OCI-LY3 (cell line): ENCODE measurements at regions not wholly inside any gene's neighbourhood (a gene's known extent, or its start where the extent isn't known, plus 50 kb on each side); places are given as distances from the start of the nearest gene placed in this dataset.

Experiments used
- EZH2phosphoT487 ChIP-seq: fragments of 200-600 bp; shearing (Covaris generic); IDR thresholded peaks from 2 replicates; pipeline ENCODE4 v1.6.1; 2018; ENCODE audit warnings: antibody characterized with exemption, mixed run types, low read depth
- TF ChIP-seq, protein P1 (sequence below): fragments of 200-600, 300-600 bp; sonication (generic); IDR thresholded peaks from 2 replicates; pipeline ENCODE4 v1.5.1; 2014; ENCODE audit warnings: antibody characterized with exemption, low read length, low read depth

DNA sequence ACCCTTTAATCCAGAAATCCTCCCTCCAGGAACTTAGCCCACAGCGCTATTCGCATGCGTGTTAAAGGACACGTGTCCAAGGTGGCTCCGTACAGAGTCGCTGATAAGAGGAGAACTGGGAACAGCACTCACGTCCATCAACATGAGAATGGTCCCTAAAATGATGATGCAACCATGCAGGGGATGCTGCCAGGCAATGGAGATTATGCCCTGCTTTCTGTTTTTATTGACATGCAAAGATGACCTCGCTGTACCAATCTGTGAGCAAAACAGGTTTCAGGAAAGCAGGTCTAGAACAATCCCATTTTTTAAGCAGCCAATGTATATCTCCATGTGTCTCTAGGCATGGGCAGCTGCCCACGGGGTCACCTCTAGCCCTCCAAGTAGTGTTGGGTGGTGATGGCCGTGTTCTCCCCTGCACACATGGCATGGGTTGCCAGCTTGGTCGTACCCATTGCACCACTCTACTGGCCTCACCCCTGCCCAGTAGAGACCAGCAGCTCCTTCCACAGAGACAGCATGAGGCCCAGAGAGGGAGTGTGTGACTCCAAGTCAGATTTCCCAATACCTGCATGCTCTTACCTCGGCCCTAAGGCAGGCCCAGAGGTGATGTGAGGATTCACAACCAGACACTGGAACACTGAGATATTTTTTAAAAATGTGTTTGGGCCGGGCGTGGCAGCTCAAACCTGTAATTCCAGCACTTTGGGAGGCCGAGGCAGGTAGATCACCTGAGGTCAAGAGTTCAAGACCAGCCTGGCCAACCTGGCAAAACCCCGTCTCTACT lies 68.3 kb upstream of the LINC01488 start:
- TF ChIP-seq, protein P1, sequence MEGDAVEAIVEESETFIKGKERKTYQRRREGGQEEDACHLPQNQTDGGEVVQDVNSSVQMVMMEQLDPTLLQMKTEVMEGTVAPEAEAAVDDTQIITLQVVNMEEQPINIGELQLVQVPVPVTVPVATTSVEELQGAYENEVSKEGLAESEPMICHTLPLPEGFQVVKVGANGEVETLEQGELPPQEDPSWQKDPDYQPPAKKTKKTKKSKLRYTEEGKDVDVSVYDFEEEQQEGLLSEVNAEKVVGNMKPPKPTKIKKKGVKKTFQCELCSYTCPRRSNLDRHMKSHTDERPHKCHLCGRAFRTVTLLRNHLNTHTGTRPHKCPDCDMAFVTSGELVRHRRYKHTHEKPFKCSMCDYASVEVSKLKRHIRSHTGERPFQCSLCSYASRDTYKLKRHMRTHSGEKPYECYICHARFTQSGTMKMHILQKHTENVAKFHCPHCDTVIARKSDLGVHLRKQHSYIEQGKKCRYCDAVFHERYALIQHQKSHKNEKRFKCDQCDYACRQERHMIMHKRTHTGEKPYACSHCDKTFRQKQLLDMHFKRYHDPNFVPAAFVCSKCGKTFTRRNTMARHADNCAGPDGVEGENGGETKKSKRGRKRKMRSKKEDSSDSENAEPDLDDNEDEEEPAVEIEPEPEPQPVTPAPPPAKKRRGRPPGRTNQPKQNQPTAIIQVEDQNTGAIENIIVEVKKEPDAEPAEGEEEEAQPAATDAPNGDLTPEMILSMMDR = no peak
- no peak for TF ChIP-seq EZH2phosphoT487
